ENCODE measurements at regions not wholly inside any gene's neighbourhood (a gene's known extent, or its start where the extent isn't known, plus 50 kb on each side); places are given as distances from the start of the nearest gene placed in this dataset.
"Not testable (repeated sequence)": the region's sequence is repeated elsewhere in the genome, so short reads cannot be mapped to it uniquely, and the experiment has no call there.

DNA sequence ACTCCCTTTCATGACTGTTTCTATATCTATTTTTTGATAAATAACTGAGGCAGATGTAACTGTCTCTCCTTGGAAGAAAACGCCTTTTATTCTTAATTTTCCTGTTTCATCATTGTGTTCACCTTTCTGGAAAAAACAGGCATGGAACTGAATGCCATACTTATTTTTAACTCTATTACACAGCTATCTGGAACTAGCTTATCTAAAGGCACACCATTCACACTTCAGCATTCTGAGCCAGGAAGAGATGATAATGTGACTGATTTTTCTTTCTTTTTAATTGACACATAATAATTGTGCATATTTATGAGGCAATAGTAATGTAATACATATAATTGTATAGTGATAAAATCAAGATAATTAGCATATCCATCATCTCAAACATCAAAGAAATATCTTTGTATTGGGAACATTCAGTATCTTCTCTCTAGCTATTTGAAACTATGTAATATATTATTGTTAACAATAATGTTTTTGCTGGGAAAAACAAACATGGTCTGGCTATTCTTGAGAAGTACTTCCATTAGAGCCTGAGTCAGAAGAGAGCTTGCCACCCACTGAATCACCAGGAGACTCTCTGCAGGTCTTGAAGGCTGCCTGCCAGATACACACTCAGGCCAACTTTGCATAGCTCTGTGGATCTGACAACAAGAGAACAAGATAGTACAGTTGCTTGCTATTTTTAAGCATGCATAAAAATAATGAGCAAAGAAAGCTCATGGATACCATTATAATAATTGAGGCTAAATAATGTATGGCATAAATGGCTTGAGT, 501.0 kb upstream of the EDIL3 start:
- DNase-seq, result no peak

GRCh38 chr5:84881737-84882136, 497.1 kb upstream of the EDIL3 start:
- DNase-seq, result no peak

GRCh38 chr5:84874196-84874595, 489.5 kb upstream of the EDIL3 start:
- no peak for DNase-seq

GRCh38 chr5:84872768-84873167, 488.1 kb upstream of the EDIL3 start:
- no peak for DNase-seq

GRCh38 chr5:84870369-84870768, 485.7 kb upstream of the EDIL3 start:
- DNase-seq, result no peak

GRCh38 chr5:84869675-84870074, 485.0 kb upstream of the EDIL3 start:
- no peak for DNase-seq

DNA sequence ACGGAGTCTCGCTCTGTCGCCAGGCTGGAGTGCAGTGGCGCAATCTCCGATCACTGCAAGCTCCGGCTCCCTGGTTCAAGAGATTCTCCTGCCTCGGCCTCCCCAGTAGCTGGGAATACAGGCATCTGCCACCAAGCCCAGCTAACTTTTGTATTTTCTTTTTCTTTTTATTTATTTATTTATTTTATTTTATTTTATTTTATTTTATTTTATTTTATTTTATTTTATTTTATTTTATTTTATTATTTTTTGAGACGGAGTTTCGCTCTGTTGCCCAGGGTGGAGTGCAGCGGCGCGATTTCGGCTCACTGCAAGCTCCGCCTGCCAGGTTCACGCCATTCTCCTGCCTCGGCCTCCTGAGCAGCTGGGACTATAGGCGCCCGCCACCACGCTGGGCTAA, 479.3 kb upstream of the EDIL3 start:
- DNase-seq, result not testable (repeated sequence)

GRCh38 chr5:84863020-84863419, 478.3 kb upstream of the EDIL3 start:
- DNase-seq, result no peak

GRCh38 chr5:84862132-84862531, 477.5 kb upstream of the EDIL3 start:
- DNase-seq, result no peak

GRCh38 chr5:84861306-84861705, 476.6 kb upstream of the EDIL3 start:
- DNase-seq, result no peak

- DNase-seq, result no peak
These were observed 474.4 kb upstream of the EDIL3 start for GRCh38 chr5:84859056-84859455.

DNA sequence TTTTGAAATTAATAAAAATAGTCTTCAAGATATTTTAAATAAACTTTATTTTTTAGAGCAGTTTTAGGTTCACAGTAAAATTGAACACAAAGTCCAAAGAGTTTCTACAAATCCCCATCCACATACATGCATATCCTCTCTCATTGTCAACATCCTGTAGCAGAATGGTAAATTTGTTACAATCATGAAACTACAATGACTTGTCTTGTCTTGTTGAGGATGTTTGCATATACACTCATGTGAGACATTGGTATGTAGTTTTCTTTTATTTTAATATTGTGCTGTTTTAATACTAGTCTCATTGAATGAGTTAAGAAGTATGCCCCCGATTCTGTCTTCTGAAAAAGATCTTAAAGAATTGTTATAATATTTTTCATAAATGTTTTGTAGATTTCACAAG, 447.0 kb upstream of the EDIL3 start:
- DNase-seq, result no peak

DNA sequence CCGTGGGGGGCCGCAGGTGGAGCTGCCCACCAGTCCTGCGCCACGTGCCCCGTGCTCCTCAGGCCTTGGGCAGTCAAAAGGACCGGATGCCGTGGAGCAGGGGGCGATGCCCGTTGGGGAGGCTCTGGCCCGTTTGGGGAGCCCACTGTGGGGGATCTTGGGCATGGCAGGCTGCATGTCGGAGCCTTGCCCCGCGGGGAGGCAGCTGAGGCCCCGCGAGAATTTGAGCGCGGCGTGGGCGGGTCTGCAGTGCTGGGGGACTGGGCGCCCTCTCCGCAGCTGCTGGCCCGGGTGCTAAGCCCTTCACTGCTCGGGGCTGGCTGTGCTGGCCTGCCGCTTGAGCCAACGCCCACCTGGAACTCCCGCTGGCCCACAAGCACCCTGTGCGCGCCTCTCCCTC, 445.6 kb upstream of the EDIL3 start:
- DNase-seq, result no peak

- peak in 1 of 3 donors; percentile 11 for DNase-seq
These were observed 440.9 kb upstream of the EDIL3 start for GRCh38 chr5:84825606-84826005.

GRCh38 chr5:84821924-84822323, 437.2 kb upstream of the EDIL3 start:
- DNase-seq, result no peak

DNA sequence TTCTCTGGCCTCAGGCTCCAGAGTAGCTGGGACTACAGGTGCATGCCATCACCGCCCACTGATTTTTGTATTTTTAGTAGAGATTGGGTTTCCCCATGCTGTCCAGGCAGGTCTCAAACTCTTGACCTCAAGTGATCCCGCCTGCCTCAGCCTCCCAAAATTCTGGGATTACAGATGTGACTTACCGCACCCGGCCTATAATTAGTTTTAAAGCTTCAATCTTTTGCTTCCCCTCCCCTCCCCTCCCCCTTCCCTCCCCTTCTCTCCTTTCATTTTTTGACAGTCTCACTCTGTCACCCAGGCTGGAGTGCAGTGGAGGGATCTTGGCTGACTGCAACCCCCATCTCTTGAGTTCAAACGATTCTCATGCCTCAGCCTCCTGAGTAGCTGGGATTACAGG, 433.3 kb upstream of the EDIL3 start:
- no peak for DNase-seq

GRCh38 chr5:84816746-84817547, 432.3 kb upstream of the EDIL3 start:
- DNase-seq, result peak in 2 of 3 donors; percentile 2 to 35

DNA sequence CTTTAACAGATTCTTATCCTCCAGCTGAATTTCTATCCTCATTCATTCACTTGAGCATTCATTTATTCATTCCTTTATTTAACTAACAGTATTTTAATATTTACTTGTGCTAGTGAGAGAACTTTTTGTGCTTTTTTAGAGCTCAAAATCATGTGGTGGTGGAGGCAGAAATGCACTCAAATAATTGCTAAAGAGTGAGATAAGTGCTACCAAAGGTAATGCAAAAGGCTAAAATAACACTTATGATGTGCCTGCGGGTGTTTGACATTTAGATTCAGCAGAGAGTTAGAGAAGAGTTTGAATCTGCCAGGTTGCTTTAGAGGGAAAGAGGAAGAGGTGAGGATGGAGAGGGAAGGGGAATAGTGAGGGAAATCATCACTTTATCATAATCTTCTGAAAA, 431.5 kb upstream of the EDIL3 start:
- DNase-seq, result no peak

DNA sequence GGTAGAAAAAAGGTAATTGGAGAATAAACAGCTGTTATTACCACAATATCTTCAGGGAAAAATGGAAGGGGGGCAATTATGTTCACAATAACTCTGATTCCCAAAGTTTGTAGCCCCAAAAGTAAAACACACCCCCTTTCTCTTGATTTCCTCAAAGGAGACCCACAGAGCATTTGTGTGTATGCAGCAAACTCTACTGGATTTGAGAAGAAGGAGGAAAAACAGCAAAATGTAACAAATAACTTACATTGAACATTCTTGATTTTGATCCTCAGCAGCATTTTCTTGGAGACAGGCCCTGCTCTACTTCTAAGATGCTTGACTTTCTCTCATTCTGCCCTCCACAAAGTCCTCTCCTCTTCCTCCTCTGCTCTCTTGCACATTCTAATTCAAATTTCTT, 420.8 kb upstream of the EDIL3 start:
- no peak for DNase-seq

DNA sequence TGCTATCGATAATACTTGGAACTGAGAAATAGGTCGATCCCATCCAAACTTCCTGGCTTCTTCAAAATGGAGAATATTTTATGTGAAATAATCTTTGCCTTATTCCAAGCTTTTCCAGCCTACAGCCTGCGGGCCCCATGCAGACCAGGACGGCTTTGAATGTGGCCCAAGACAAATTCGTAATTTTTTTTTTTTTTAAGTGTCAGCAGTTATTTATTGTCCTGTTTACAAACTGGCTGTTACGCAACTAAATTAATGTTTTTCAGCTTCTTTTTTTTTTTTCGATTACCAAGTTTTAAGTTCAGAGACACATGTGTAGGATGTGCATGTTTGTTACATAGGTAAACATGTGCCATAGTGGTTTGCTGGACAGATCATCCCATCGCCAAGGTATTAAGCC, 411.7 kb upstream of the EDIL3 start:
- no peak for DNase-seq

- peak in 1 of 3 donors; percentile 20 for DNase-seq
These were observed 409.9 kb upstream of the EDIL3 start for GRCh38 chr5:84794486-84795035.

- DNase-seq, result no peak
These were observed 407.1 kb upstream of the EDIL3 start for GRCh38 chr5:84791730-84792129.

- peak; percentile 64 to 89 (median 88) for DNase-seq
These were observed 406.5 kb upstream of the EDIL3 start for GRCh38 chr5:84791138-84791537.

DNA sequence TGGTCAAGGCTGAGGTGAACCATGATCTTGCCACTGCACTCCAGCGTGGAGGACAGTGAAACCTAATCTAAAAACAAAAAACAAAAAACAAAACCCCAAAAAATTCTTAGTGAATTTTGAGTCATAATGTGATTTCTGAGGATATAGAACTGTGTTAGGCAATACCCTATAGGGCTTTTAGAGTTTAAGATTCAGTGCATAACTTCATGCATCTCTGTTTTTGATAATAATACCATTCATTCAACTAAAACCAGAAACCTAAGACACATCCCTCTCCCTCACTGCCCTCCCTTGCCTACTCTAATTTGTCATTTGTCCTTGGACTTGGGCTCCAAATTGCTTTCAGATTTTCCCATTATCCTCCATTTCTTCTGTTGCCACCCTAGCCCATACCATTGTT, 405.7 kb upstream of the EDIL3 start:
- peak in 2 of 3 donors; percentile 26 to 33 for DNase-seq

Data from suppressor macrophage treated with lipopolysaccharide for 1 hour (primary cell).